ENCODE measurements at regions not wholly inside any gene's neighbourhood (a gene's known extent, or its start where the extent isn't known, plus 50 kb on each side); places are given as distances from the start of the nearest gene placed in this dataset.

GRCh38 chr22:48237466-48238283 is 1475.2 kb downstream of the TBC1D22A start:
- DNase-seq, result no peak

- DNase-seq, result no peak
Observed at GRCh38 chr22:48236261-48236660, 1473.8 kb downstream of the TBC1D22A start.

GRCh38 chr22:48235744-48236143 is 1473.3 kb downstream of the TBC1D22A start:
- no peak for DNase-seq

- DNase-seq, result no peak
Observed at GRCh38 chr22:48234011-48234410, 1471.6 kb downstream of the TBC1D22A start.

GRCh38 chr22:48233586-48233985 is 1471.1 kb downstream of the TBC1D22A start:
- no peak for DNase-seq

GRCh38 chr22:48228468-48228867 is 1466.0 kb downstream of the TBC1D22A start:
- no peak for DNase-seq

- DNase-seq, result no peak
Observed at GRCh38 chr22:48227341-48228018, 1465.0 kb downstream of the TBC1D22A start.

- DNase-seq, result no peak
Observed at GRCh38 chr22:48226026-48227013, 1463.9 kb downstream of the TBC1D22A start.

GRCh38 chr22:48224332-48224731 is 1461.9 kb downstream of the TBC1D22A start:
- DNase-seq, result no peak

- DNase-seq, result no peak
Observed at GRCh38 chr22:48223488-48224190, 1461.2 kb downstream of the TBC1D22A start.

- no peak for DNase-seq
Observed at GRCh38 chr22:48222742-48223487, 1460.5 kb downstream of the TBC1D22A start.

- no peak for DNase-seq
Observed at GRCh38 chr22:48218889-48219420, 1456.5 kb downstream of the TBC1D22A start.

GRCh38 chr22:48217596-48217995 is 1455.1 kb downstream of the TBC1D22A start:
- no peak for DNase-seq

GRCh38 chr22:48212727-48213126 is 1450.3 kb downstream of the TBC1D22A start:
- no peak for DNase-seq

GRCh38 chr22:48210812-48211211 is 1448.4 kb downstream of the TBC1D22A start:
- no peak for DNase-seq

GRCh38 chr22:48210198-48210580 is 1447.7 kb downstream of the TBC1D22A start:
- DNase-seq, result no peak

- no peak for DNase-seq
Observed at GRCh38 chr22:48209473-48210197, 1447.2 kb downstream of the TBC1D22A start.

- no peak for DNase-seq
Observed at GRCh38 chr22:48208894-48209293, 1446.4 kb downstream of the TBC1D22A start.

- no peak for DNase-seq
Observed at GRCh38 chr22:48207919-48208535, 1445.6 kb downstream of the TBC1D22A start.

- DNase-seq, result no peak
Observed at GRCh38 chr22:48205790-48206189, 1443.3 kb downstream of the TBC1D22A start.

Measured in NCI-H2107 (cell line).